OCI-LY1 (cell line): ENCODE measurements at regions not wholly inside any gene's neighbourhood (a gene's known extent, or its start where the extent isn't known, plus 50 kb on each side); places are given as distances from the start of the nearest gene placed in this dataset.

Source experiments
- CTCF ChIP-seq: fragments of 200-600 bp; sonication (generic), shearing (Covaris generic); IDR thresholded peaks from 2 replicates; pipeline ENCODE4 v1.5.1; 2017; ENCODE audit warnings: mild to moderate bottlenecking, antibody characterized with exemption, low read length, moderate library complexity, mixed read lengths
- EZH2 ChIP-seq: fragments of 200-600 bp; sonication (generic), shearing (Covaris generic); IDR thresholded peaks from 2 replicates; pipeline ENCODE4 v1.8.0; 2017; ENCODE audit warnings: borderline replicate concordance, mixed run types, mild to moderate bottlenecking, antibody characterized with exemption, low read length, moderate library complexity, mixed read lengths

DNA sequence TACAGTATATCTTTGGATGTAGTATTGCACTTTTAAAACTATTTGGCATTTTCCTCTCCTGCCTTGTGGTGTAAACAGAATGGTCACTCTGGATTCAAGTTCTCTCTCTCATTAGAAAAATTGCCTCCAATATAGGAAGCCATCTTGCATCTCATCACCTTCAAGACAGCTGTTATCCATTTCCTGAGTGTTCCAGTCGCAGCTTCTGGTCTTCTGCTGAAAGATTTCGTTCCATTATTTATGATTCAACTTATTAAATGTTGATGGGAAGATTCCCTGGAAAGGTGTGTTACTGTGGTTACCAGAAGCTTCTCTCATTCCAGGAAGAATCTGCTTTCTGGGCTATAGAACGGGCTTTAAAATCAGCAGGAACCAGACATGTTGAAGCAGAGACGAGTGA is 568.3 kb upstream of the SLIT2 start:
- TF ChIP-seq CTCF (no peak), EZH2 (no peak)
